ENCODE measurements at regions not wholly inside any gene's neighbourhood (a gene's known extent, or its start where the extent isn't known, plus 50 kb on each side); places are given as distances from the start of the nearest gene placed in this dataset.

GRCh38 chr2:207238831-207239701 is 73.3 kb upstream of the KLF7 start (continued):
- no peak for TF ChIP-seq ZBTB33 (IDR thresholded peaks at IDR 0.05; ENCODE audit: borderline replicate concordance, low read depth)
- peak; percentile 83 for TF ChIP-seq RXRA (IDR thresholded peaks at IDR 0.05; ENCODE audit: borderline replicate concordance, low read depth)
- peak; percentile 63 for TF ChIP-seq PBX3 (IDR thresholded peaks at IDR 0.05)
- peak in 1 of 2 experiments; percentile 82; a peak in 2 of 4 replicates for TF ChIP-seq EP300 (IDR thresholded peaks at IDR 0.05; ENCODE audit: borderline replicate concordance in 1 of 2, low read depth in 1 of 2, low read length in 1 of 2)
- TF ChIP-seq FOSL2 (IDR thresholded peaks at IDR 0.05; ENCODE audit: borderline replicate concordance, low read depth) = peak; percentile 78
- TF ChIP-seq NRF1 (IDR thresholded peaks at IDR 0.05; ENCODE audit: low read depth, low read length) = no peak
- TF ChIP-seq CTCF (IDR thresholded peaks at IDR 0.05) = no peak
- no peak for TF ChIP-seq MXI1 (IDR thresholded peaks at IDR 0.05; ENCODE audit: low read depth, low read length)
- TF ChIP-seq GABPA (IDR thresholded peaks at IDR 0.05; ENCODE audit: low read depth) = no peak
- TF ChIP-seq GATA2 (CRISPR knock-in tag; IDR thresholded peaks at IDR 0.05) = no peak
- no peak for TF ChIP-seq RFX5 (IDR thresholded peaks at IDR 0.05; ENCODE audit: low read length)
- no peak for TF ChIP-seq ELF1 (IDR thresholded peaks at IDR 0.05)
- TF ChIP-seq RCOR1 (IDR thresholded peaks at IDR 0.05; ENCODE audit: low read length) = no peak
- TF ChIP-seq REST (IDR thresholded peaks at IDR 0.05; ENCODE audit: low read depth, low read length) = peak; percentile 32; the same call in 1 of the 2 replicates
- peak; percentile 76 for TF ChIP-seq TCF12 (IDR thresholded peaks at IDR 0.05)
- no peak for TF ChIP-seq RAD21 (IDR thresholded peaks at IDR 0.05; ENCODE audit: low read length)
- no peak; the same call in 1 of the 2 replicates for TF ChIP-seq SIN3A (IDR thresholded peaks at IDR 0.05; ENCODE audit: borderline replicate concordance, low read depth, low read length)
- no peak for TF ChIP-seq USF2 (IDR thresholded peaks at IDR 0.05; ENCODE audit: borderline replicate concordance, low read depth, low read length)
- peak; percentile 67 for TF ChIP-seq MAX (IDR thresholded peaks at IDR 0.05; ENCODE audit: low read depth)
- no peak for TF ChIP-seq POLR2AphosphoS5 (IDR thresholded peaks at IDR 0.05; ENCODE audit: low read depth, low read length)
